GM12865 (cell line): ENCODE measurements at regions not wholly inside any gene's neighbourhood (a gene's known extent, or its start where the extent isn't known, plus 50 kb on each side); places are given as distances from the start of the nearest gene placed in this dataset.

ENCODE experiments used
- DNase-seq: peaks from one replicate; pipeline ENCODE4 v3.0.0; 2010; ENCODE audit warnings: low read depth
- H3K4me3 ChIP-seq: 2 replicates; pipeline ENCODE4 v1.5.1; 2011; ENCODE audit warnings: mild to moderate bottlenecking, low read depth, low read length, control low read depth
- CTCF ChIP-seq: IDR thresholded peaks from 2 replicates; pipeline ENCODE4 v1.5.1; 2011; ENCODE audit warnings: low read length, control low read depth, low read depth, inconsistent platforms; ENCODE audit not compliant: insufficient read depth; ENCODE audit errors: missing control alignments

GRCh38 chr7:42763137-42763551, 148.7 kb downstream of the C7orf25 start:
- H3K4me3 ChIP-seq = no peak overlapping the region
- TF ChIP-seq CTCF = no peak
- no peak for DNase-seq

GRCh38 chr7:42761486-42761885, 150.4 kb downstream of the C7orf25 start:
- no peak overlapping the region for H3K4me3 ChIP-seq
- no peak for TF ChIP-seq CTCF

GRCh38 chr7:42758124-42758523, 153.7 kb downstream of the C7orf25 start:
- no peak overlapping the region for H3K4me3 ChIP-seq
- no peak for DNase-seq
- no peak for TF ChIP-seq CTCF

More at GRCh38 chr7:42761486-42761885, 150.4 kb downstream of the C7orf25 start:
- DNase-seq = no peak

GRCh38 chr7:42756841-42757240, 155.0 kb downstream of the C7orf25 start:
- no peak for DNase-seq
- no peak for TF ChIP-seq CTCF
- H3K4me3 ChIP-seq = no peak overlapping the region

GRCh38 chr7:42753811-42754363, 158.0 kb downstream of the C7orf25 start:
- no peak for DNase-seq
- H3K4me3 ChIP-seq = no peak overlapping the region
- TF ChIP-seq CTCF = no peak

DNA sequence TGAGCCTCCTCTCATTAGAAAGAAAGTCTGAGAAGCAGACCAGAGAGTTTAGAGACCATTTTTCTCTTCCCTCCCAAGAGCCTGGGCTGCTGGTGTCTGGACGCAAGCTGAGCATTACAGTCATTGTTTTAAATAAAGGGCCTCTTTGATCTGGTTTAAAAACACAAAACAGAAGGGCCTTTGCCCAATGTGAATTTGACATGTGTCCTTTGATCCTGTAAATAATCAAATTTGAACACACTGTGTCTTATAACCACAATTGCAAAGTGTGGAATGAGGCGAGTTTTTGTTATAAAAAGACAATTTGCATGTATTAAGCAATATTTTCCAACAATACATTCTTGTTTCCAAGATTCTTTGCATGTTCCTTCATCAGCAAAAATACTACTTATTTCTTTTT, 158.5 kb downstream of the C7orf25 start:
- DNase-seq = no peak
- TF ChIP-seq CTCF = no peak
- no peak overlapping the region for H3K4me3 ChIP-seq

DNA sequence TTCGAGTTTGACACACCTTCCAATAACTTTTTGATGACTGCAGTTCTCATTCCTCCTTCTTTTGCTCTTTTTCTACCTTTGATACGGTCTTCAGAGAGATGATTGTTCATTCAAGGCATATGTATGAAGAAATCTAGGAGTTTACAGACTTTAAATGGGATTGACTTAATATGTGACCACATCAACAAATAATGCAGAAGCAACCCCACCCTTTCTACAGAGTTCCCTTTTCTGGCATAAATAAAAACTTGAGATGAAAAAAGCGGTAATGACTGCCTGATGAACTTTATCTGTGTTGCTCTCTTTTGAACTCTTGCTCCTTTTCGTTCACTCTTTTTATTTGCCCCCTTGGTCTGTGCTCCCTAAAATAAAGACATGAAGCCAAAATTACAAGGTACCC, 161.7 kb downstream of the C7orf25 start:
- TF ChIP-seq CTCF = no peak
- no peak overlapping the region for H3K4me3 ChIP-seq
- no peak for DNase-seq
